Glutamatergic neuron (in vitro differentiated cells): ENCODE measurements at regions not wholly inside any gene's neighbourhood (a gene's known extent, or its start where the extent isn't known, plus 50 kb on each side); places are given as distances from the start of the nearest gene placed in this dataset.

ENCODE experiments used
- DNase-seq: peaks from one replicate; pipeline ENCODE4 v3.0.0; 2022
- H3K27ac Mint-ChIP-seq: one replicate; pipeline ENCODE4 v1.8.0; 2020; ENCODE audit warnings: mild to moderate bottlenecking, mixed read lengths, inconsistent platforms; ENCODE audit not compliant: unreplicated experiment
- H3K27me3 Mint-ChIP-seq: one replicate; pipeline ENCODE4 v1.8.0; 2020; ENCODE audit warnings: mild to moderate bottlenecking, moderate library complexity, mixed read lengths, inconsistent platforms; ENCODE audit not compliant: unreplicated experiment
- H3K36me3 Mint-ChIP-seq: one replicate; pipeline ENCODE4 v1.8.0; 2020; ENCODE audit warnings: mild to moderate bottlenecking, mixed read lengths, inconsistent platforms; ENCODE audit not compliant: unreplicated experiment
- H3K4me1 Mint-ChIP-seq: one replicate; pipeline ENCODE4 v1.8.0; 2020; ENCODE audit warnings: mild to moderate bottlenecking, low read depth, mixed read lengths, inconsistent platforms; ENCODE audit not compliant: unreplicated experiment
- H3K4me3 Mint-ChIP-seq: one replicate; pipeline ENCODE4 v1.8.0; 2020; ENCODE audit warnings: mild to moderate bottlenecking, mixed read lengths, inconsistent platforms; ENCODE audit not compliant: unreplicated experiment
- H3K9me3 Mint-ChIP-seq: one replicate; pipeline ENCODE4 v1.8.0; 2020; ENCODE audit warnings: mild to moderate bottlenecking, moderate library complexity, mixed read lengths, inconsistent platforms; ENCODE audit not compliant: unreplicated experiment
- TF ChIP-seq, protein P1 (sequence below): fragments of 200-600 bp; sonication (generic); IDR thresholded peaks from one replicate; pipeline ENCODE4 v1.5.0; 2021; ENCODE audit not compliant: partially characterized antibody, unreplicated experiment

DNA sequence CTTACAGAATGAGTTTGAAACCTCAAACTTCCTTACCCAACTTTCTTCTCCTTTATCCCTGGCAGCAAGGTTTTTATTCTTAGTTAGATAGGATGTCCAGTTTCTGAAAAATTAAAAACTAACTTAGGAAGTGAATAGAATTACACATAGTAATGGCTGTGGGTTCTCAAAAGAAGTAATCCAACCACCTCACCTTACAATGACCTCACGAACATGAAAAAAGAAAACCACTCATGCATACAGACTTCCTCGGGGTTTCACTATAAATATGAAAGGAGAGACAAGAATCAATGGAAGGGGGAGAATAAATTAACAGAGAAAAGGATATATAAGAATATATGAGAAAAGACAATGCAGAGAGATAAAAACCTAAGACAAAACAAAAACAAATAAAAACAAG lies 1044.3 kb upstream of the KLHL29 start:
- no peaks in the 10 kb centered on the region for H3K27me3 Mint-ChIP-seq

DNA sequence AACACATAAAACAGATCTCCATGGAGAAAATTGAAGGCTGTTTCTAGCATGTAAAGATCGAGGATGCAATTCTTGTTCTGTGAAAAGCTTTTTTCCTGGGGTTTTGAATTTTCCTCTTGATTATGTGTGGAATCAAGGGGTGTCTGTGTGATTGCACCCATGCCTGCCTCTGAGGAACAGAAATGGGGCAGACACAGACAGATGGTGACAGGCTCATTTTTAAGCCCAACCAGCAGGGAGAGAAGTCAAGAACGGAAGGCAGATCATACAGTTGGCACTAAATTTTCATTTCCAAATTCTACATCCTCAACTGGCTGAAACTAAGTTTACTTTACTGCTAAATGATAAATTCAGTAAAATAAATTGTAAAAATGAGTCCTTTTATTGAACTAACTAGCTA lies 1037.7 kb upstream of the KLHL29 start:
- H3K27ac Mint-ChIP-seq, result peak overlapping the region; percentile 76
- TF ChIP-seq, protein P1, sequence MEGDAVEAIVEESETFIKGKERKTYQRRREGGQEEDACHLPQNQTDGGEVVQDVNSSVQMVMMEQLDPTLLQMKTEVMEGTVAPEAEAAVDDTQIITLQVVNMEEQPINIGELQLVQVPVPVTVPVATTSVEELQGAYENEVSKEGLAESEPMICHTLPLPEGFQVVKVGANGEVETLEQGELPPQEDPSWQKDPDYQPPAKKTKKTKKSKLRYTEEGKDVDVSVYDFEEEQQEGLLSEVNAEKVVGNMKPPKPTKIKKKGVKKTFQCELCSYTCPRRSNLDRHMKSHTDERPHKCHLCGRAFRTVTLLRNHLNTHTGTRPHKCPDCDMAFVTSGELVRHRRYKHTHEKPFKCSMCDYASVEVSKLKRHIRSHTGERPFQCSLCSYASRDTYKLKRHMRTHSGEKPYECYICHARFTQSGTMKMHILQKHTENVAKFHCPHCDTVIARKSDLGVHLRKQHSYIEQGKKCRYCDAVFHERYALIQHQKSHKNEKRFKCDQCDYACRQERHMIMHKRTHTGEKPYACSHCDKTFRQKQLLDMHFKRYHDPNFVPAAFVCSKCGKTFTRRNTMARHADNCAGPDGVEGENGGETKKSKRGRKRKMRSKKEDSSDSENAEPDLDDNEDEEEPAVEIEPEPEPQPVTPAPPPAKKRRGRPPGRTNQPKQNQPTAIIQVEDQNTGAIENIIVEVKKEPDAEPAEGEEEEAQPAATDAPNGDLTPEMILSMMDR, result no peak
- peaks cover 4% of the 10 kb centered on the region for H3K4me1 Mint-ChIP-seq
- no peak overlapping the region for H3K4me3 Mint-ChIP-seq
- DNase-seq, result no peak
- no peaks in the 10 kb centered on the region for H3K27me3 Mint-ChIP-seq
- H3K36me3 Mint-ChIP-seq, result no peaks in the 10 kb centered on the region
- no peaks in the 10 kb centered on the region for H3K9me3 Mint-ChIP-seq

More for the DNA sequence above, 1044.3 kb upstream of the KLHL29 start:
- DNase-seq, result no peak
- Mint-ChIP-seq H3K27ac (no peak overlapping the region), H3K4me1 (peaks cover 1% of the 10 kb centered on the region), H3K9me3 (no peaks in the 10 kb centered on the region), H3K36me3 (no peaks in the 10 kb centered on the region), H3K4me3 (no peak overlapping the region)
- TF ChIP-seq, protein P1, result no peak

DNA sequence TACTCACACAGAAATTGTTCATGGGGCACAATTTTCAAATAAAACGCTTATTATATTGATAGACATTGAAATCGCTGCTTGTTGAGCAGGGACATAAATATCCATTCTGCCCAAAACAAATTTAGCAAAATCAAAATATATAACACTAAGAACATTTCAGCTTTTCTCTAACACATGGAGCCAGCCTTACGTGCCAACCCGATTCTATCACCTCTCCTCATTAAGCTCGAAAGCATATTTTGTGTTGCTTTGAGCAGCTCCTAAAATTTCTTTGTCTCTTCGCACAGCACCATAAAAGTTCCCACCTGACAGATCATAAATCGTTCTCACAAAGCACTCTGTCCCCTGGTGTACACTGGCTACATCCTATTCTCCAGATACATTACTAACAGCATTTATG lies 1034.4 kb upstream of the KLHL29 start:
- Mint-ChIP-seq H3K4me1 (peaks cover 4% of the 10 kb centered on the region), H3K36me3 (no peaks in the 10 kb centered on the region), H3K27ac (no peak overlapping the region), H3K27me3 (no peaks in the 10 kb centered on the region), H3K9me3 (no peaks in the 10 kb centered on the region), H3K4me3 (no peak overlapping the region)
- no peak for DNase-seq
- TF ChIP-seq, protein P1, result no peak

DNA sequence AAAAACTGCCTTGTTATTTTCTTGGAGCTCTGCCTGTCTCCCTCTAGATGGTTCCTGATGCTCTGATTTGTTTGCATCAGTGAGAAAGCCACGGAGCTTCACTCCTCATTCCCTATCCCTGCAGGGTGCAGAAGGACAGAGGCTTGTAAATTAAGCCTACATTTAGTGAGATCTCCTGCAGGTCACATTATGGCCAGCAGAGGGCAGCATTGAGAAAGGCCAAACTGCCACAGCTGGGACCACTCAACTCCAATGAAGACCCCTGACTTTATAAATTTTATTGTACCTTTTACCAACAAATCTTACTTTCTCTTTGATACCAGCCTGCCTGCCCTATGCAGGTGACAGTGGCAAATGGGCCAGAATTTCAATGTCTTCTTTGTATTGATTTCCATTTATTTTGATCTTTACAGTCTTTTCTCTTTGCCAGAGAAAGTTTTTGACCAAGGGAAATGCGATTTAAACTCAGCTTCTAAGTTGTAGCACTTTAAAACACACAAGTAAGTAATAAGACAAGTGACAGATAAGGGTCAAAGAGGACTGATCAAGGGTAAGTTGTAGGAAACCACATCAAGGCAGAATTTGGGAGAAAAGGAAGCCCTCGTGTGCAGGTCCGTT lies 1029.1 kb upstream of the KLHL29 start:
- H3K4me1 Mint-ChIP-seq, result peaks cover 2% of the 10 kb centered on the region
- peak; percentile 88 for DNase-seq
- H3K27ac Mint-ChIP-seq, result no peak overlapping the region
- H3K4me3 Mint-ChIP-seq, result no peak overlapping the region
- no peaks in the 10 kb centered on the region for H3K9me3 Mint-ChIP-seq
- H3K27me3 Mint-ChIP-seq, result no peaks in the 10 kb centered on the region
- TF ChIP-seq, protein P1, result peak; percentile 97
- no peaks in the 10 kb centered on the region for H3K36me3 Mint-ChIP-seq

DNA sequence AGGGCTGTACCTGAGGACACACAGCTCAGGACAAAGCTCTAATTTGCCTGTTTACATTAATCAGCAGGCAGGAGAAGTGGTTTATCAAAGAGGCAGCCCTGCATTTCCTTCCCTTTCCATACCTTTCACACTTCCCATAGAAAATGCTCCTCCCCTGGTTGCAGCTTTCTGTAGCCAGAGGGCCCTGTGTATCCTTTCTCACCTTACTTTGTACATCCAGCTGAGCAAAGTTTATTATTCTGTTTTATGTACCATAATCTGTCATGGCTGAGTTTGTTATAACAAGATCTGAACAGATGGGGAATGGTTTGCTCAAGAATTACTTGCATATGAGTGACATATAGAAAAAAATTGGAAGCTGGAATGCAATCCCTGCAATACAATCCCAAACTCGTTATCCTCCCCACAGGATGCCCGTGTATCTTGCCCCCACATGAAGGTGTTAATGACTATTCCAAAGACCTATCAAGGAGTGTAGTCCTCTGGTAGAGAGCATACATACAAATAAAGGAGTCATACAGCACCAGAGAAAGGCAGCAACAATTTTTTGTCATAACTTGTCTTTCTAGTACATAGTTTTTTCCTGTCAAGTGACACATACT lies 1025.8 kb upstream of the KLHL29 start:
- no peak for DNase-seq
- no peaks in the 10 kb centered on the region for H3K27me3 Mint-ChIP-seq
- H3K4me1 Mint-ChIP-seq, result peaks cover 2% of the 10 kb centered on the region
- TF ChIP-seq, protein P1, result no peak
- no peak overlapping the region for H3K27ac Mint-ChIP-seq
- no peaks in the 10 kb centered on the region for H3K9me3 Mint-ChIP-seq
- H3K4me3 Mint-ChIP-seq, result no peak overlapping the region
- H3K36me3 Mint-ChIP-seq, result no peaks in the 10 kb centered on the region
